ENCODE measurements at regions not wholly inside any gene's neighbourhood (a gene's known extent, or its start where the extent isn't known, plus 50 kb on each side); places are given as distances from the start of the nearest gene placed in this dataset.
"Not testable (repeated sequence)": the region's sequence is repeated elsewhere in the genome, so short reads cannot be mapped to it uniquely, and the experiment has no call there.

DNA sequence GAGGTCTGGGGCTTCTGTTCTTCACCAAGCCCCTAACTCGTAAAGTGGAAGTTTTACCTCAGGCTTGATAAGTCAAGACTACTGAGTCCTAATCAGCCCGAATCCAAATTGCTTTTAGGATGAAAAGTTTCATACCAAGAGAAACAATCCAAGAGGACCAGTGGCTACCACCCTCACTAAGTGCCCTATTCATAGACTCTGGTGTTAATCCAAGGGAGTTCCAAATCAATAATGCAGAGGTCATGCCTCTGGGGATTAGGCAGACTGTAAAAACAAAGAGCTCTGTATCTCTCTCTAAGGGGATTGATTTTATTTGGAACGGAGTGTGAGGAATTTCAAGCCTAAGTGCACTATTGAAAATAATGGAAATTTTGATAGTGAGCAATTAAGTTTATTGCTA, 76.3 kb upstream of the LMNTD1 start:
- H2AFZ ChIP-seq = no peak overlapping the region
- H3K9me3 ChIP-seq (ENCODE audit: control insufficient read depth, low read length) = no peaks in the 10 kb centered on the region
- no peaks in the 10 kb centered on the region for H3K27me3 ChIP-seq (ENCODE audit: control insufficient read depth, insufficient read depth, low read length)
- H3K4me2 ChIP-seq (ENCODE audit: low read length) = no peak overlapping the region
- TF ChIP-seq, protein P1, sequence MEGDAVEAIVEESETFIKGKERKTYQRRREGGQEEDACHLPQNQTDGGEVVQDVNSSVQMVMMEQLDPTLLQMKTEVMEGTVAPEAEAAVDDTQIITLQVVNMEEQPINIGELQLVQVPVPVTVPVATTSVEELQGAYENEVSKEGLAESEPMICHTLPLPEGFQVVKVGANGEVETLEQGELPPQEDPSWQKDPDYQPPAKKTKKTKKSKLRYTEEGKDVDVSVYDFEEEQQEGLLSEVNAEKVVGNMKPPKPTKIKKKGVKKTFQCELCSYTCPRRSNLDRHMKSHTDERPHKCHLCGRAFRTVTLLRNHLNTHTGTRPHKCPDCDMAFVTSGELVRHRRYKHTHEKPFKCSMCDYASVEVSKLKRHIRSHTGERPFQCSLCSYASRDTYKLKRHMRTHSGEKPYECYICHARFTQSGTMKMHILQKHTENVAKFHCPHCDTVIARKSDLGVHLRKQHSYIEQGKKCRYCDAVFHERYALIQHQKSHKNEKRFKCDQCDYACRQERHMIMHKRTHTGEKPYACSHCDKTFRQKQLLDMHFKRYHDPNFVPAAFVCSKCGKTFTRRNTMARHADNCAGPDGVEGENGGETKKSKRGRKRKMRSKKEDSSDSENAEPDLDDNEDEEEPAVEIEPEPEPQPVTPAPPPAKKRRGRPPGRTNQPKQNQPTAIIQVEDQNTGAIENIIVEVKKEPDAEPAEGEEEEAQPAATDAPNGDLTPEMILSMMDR (IDR thresholded peaks at IDR 0.05) = no peak
- H3K36me3 ChIP-seq (ENCODE audit: control insufficient read depth, insufficient read depth, low read length) = no peaks in the 10 kb centered on the region
- no peak overlapping the region for H3K27ac ChIP-seq
- no peak overlapping the region for H3K9ac ChIP-seq
- no peak overlapping the region for H3K4me3 ChIP-seq (ENCODE audit: low read depth, low read length)
- no peaks in the 10 kb centered on the region for H3K79me2 ChIP-seq
- no peaks in the 10 kb centered on the region for H3K4me1 ChIP-seq

DNA sequence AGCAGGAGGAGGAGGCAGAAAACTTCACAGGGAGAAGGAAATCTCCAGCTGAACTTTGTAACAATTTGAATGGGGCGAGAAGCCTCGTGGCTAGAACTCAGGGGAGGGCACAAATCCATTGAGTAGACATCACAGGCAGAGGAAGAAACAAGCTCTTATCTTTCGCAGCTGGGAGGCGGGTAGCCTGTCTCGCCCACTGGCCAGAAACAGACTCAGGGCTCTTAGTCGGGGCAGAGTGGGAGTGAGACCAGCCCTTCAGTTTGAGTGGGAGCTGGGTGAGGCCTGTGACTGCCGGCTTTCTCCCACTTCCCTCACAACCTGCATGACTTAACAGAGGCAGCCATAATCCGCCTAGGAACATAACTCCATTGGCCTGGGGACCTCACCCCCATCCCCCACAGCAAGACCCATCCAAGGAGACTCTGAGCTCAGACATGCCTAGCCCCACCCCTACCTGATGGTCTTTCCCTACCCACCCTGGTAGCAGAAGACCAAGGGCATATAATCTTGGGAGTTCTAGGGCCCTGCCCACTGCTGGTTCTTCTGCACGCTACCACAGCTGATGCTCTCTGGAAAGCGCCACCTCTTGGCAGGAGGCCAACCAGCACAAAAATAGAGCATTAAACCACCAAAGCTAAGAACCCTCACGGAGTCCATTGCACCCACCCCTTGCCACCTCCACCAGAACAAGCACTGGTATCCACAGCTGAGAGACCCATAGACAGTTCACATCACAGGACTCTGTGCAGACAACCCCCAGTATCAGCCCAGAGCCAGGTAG, 77.8 kb upstream of the LMNTD1 start:
- not testable (repeated sequence) for H3K4me3 ChIP-seq (ENCODE audit: low read depth, low read length); H2AFZ ChIP-seq; H3K9me3 ChIP-seq (ENCODE audit: control insufficient read depth, low read length); H3K79me2 ChIP-seq; H3K36me3 ChIP-seq (ENCODE audit: control insufficient read depth, insufficient read depth, low read length); H3K27me3 ChIP-seq (ENCODE audit: control insufficient read depth, insufficient read depth, low read length); H3K27ac ChIP-seq; H3K4me2 ChIP-seq (ENCODE audit: low read length); H3K9ac ChIP-seq; H3K4me1 ChIP-seq

DNA sequence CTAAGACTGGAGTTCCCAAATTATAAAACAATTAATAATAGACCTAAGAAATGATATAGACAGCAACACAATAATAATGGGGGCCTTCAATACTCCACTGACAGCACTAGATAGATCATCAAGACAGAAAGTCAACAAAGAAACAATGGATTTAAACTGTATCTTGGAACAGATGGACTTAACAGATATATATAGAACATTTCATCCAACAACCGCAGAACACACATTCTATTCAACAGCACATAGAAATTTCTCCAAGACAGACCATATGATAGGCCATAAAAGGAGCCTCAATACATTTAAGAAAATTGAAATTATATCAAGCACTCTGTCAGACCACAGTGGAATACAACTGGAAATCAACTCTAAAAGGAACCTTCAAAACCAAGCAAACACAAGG, 80.1 kb upstream of the LMNTD1 start:
- not testable (repeated sequence) for H3K36me3 ChIP-seq (ENCODE audit: control insufficient read depth, insufficient read depth, low read length); H3K27me3 ChIP-seq (ENCODE audit: control insufficient read depth, insufficient read depth, low read length); H3K9ac ChIP-seq; H3K9me3 ChIP-seq (ENCODE audit: control insufficient read depth, low read length); H3K27ac ChIP-seq; H3K79me2 ChIP-seq; H3K4me2 ChIP-seq (ENCODE audit: low read length); H3K4me3 ChIP-seq (ENCODE audit: low read depth, low read length); H3K4me1 ChIP-seq; H2AFZ ChIP-seq

DNA sequence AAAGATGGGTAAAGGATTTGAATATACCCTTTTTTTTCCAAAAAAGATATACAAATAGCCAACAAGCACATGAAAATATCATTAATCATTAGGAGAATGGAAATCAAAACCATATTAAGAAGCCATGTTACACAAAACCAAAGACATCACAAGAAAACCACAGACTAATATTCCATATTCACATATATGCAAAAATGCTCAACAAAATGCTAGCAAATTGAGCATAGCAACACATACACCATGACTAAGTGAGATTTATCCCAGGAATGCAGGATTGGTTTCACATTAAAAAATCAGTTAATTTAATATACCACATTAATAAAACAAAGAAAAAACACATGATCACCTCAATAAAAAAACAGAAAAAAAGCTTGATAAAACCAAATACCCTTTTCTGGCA, 84.7 kb upstream of the LMNTD1 start:
- no peak overlapping the region for H3K4me3 ChIP-seq (ENCODE audit: low read depth, low read length)
- H2AFZ ChIP-seq = no peak overlapping the region
- H3K36me3 ChIP-seq (ENCODE audit: control insufficient read depth, insufficient read depth, low read length) = no peaks in the 10 kb centered on the region
- no peaks in the 10 kb centered on the region for H3K79me2 ChIP-seq
- H3K4me1 ChIP-seq = no peaks in the 10 kb centered on the region
- no peaks in the 10 kb centered on the region for H3K9me3 ChIP-seq (ENCODE audit: control insufficient read depth, low read length)
- no peak overlapping the region for H3K27ac ChIP-seq
- H3K9ac ChIP-seq = no peak overlapping the region
- H3K27me3 ChIP-seq (ENCODE audit: control insufficient read depth, insufficient read depth, low read length) = no peaks in the 10 kb centered on the region
- TF ChIP-seq, protein P1 (IDR thresholded peaks at IDR 0.05) = no peak
- H3K4me2 ChIP-seq (ENCODE audit: low read length) = no peak overlapping the region

DNA sequence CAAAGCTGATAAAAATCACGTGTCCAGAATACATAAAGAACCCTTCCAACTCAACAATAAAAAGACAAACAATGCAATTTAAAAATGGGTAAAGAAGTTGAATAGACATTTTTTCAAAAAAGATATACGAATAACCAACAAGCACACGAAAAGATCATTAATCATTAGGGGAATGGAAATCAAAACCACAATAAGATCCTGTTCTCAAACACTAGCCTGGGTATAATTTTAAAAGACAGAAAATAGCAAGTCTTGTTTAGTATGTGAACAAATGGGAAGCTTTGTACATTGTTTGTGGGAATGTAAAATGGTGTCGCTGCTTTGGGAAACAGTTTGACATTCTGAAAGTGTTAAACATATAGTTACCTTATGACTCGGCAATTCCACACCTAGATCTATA, 86.3 kb upstream of the LMNTD1 start:
- Histone ChIP-seq H2AFZ (no peak overlapping the region), H3K4me1 (no peaks in the 10 kb centered on the region), H3K9me3 (ENCODE audit: control insufficient read depth, low read length) (no peaks in the 10 kb centered on the region), H3K79me2 (no peaks in the 10 kb centered on the region), H3K27ac (no peak overlapping the region), H3K27me3 (ENCODE audit: control insufficient read depth, insufficient read depth, low read length) (no peaks in the 10 kb centered on the region), H3K4me3 (ENCODE audit: low read depth, low read length) (no peak overlapping the region), H3K4me2 (ENCODE audit: low read length) (no peak overlapping the region), H3K36me3 (ENCODE audit: control insufficient read depth, insufficient read depth, low read length) (no peaks in the 10 kb centered on the region), H3K9ac (no peak overlapping the region)
- TF ChIP-seq, protein P1 (IDR thresholded peaks at IDR 0.05) = no peak

DNA sequence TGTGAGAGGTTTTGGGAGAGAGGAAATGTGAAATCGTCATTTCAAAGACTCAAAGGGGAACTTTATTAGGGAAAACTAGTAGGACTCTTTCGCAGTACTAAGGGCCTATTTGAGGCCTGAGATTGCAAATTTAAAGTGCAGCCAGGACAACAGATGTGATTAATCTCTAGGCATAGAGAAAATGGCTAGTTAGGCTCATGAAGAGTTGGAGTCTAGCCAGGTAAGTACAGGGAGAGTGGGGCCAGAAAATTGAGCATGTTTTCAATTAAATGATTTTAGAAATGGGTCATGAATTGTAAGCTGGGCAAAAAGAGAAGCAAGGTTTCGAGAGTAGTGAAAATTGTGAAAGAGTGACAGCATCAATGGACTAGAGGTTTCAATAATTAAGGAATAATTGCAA, 91.9 kb upstream of the LMNTD1 start:
- Histone ChIP-seq H3K36me3 (ENCODE audit: control insufficient read depth, insufficient read depth, low read length) (no peaks in the 10 kb centered on the region), H3K9me3 (ENCODE audit: control insufficient read depth, low read length) (no peaks in the 10 kb centered on the region), H3K79me2 (no peaks in the 10 kb centered on the region), H3K4me1 (no peaks in the 10 kb centered on the region), H3K4me2 (ENCODE audit: low read length) (no peak overlapping the region), H3K4me3 (ENCODE audit: low read depth, low read length) (no peak overlapping the region), H2AFZ (no peak overlapping the region), H3K9ac (no peak overlapping the region), H3K27me3 (ENCODE audit: control insufficient read depth, insufficient read depth, low read length) (no peaks in the 10 kb centered on the region), H3K27ac (no peak overlapping the region)
- TF ChIP-seq, protein P1 (IDR thresholded peaks at IDR 0.05) = no peak
